ENCODE measurements at regions not wholly inside any gene's neighbourhood (a gene's known extent, or its start where the extent isn't known, plus 50 kb on each side); places are given as distances from the start of the nearest gene placed in this dataset.

DNA sequence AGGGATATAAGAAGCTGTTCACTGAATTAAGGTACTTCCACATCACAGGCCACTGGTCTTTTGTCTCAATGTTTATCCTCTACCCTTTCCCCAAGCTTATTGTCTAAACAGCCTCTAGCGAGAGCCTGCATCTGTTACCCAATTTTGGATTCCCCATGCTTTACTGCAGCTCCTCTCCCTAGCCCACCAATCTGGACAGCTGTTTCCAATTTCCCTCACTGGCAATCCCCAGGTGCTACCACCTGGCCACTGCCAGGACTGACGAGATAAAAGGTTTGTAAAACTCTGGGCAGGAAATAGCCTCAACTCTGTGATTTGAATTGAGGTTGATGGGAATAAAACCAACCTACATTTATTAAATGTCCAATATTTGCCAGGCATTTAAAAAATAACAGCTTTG is 58.0 kb upstream of the TEX9 start:
- no peak for DNase-seq (ENCODE audit: insufficient read length)
- no peak for TF ChIP-seq POLR2A (IDR thresholded peaks at IDR 0.05; ENCODE audit: low read depth, low read length)
- no peak for TF ChIP-seq POLR2AphosphoS5 (IDR thresholded peaks at IDR 0.05; ENCODE audit: low read depth, low read length)
- no peak for TF ChIP-seq TAF1 (IDR thresholded peaks at IDR 0.05; ENCODE audit: borderline replicate concordance, low read depth, low read length)

DNA sequence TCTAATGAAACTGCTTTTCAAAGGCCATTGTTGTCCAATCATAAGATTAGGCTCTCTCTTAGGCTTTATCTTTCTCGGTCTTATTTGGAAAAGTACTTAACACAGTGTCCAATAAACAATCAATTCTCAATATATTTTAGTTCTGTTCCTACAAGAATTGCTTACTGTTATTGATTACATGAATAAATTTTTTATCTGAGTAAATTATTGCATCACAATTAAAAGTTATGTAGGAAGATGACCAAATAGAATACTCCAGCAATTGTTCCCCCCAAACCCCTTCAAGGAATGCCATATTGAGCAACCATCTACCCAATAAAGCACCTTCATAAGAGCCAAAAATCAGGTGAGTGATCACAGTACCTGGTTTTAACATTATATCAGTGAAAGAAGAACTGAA is 55.0 kb upstream of the RFX7 start:
- DNase-seq (ENCODE audit: insufficient read length) (no peak), FAIRE-seq (no peak)
- no peak for TF ChIP-seq TAF1 (IDR thresholded peaks at IDR 0.05; ENCODE audit: borderline replicate concordance, low read depth, low read length)
- TF ChIP-seq POLR2A (IDR thresholded peaks at IDR 0.05; ENCODE audit: low read depth, low read length): no peak
- TF ChIP-seq POLR2AphosphoS5 (IDR thresholded peaks at IDR 0.05; ENCODE audit: low read depth, low read length): no peak

More for the DNA sequence above, 58.0 kb upstream of the TEX9 start:
- no peak for FAIRE-seq

DNA sequence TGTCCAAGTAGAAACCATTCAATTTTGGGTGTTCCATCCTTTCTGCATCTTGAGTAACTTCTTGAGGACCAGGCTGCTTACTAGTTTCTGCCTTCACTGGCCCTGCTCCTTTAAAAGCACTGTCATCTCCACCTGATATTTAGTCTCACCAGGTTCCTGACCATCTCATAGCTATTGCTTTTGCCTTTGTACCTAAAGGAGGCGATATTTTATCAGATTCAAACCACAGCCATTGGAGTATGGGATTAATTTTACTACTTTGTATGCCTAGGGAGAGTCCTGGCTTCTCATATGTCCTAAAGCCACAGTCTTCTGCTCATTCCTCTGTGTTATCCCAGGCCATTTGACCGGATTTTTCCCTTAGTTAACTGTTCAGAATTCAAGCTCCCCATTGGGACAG is 51.8 kb upstream of the RFX7 start:
- DNase-seq (ENCODE audit: insufficient read length) (no peak), FAIRE-seq (no peak)
- TF ChIP-seq TAF1 (IDR thresholded peaks at IDR 0.05; ENCODE audit: borderline replicate concordance, low read depth, low read length): no peak
- TF ChIP-seq POLR2AphosphoS5 (IDR thresholded peaks at IDR 0.05; ENCODE audit: low read depth, low read length): no peak
- TF ChIP-seq POLR2A (IDR thresholded peaks at IDR 0.05; ENCODE audit: low read depth, low read length): no peak

DNA sequence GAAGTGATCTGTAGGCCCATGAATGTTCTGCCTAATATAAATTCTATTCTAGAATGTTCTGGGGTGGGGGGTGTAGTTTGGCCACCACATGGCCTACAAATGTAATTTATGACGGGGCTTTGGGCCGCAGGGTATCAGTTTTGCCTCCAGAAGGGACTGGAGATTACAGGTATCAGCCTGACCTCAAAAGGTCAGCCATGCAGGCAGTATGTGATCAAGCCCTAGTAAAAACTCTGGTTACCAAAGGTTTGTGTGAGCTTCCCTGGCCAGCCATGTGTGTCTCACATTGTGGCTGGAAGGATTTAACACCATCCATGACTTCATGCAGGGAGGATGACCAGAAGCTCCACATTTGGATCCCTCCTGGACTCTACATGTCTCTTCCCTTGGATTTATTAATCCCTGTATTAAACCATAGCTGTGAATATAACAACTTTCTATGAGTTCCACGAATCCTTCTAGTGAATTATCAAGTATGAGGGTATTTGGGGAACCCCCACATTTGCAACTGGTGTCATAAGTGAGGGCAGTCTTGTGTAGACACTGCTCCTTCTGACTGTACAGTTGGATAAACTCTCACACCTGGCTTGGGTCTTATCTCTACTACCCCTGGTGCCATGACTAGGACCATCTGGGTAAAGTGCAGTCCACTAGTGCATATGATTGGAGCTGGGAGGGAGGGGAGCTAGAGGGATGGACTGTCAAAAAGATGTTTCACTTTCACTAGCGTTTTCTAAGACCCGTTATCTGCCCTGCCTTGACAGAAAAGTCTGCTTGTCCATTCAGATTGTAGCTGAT is 50.0 kb upstream of the RFX7 start:
- DNase-seq (ENCODE audit: insufficient read length) (no peak), FAIRE-seq (peak; percentile 85)
- TF ChIP-seq TAF1 (IDR thresholded peaks at IDR 0.05; ENCODE audit: borderline replicate concordance, low read depth, low read length) (no peak), POLR2A (IDR thresholded peaks at IDR 0.05; ENCODE audit: low read depth, low read length) (no peak), POLR2AphosphoS5 (IDR thresholded peaks at IDR 0.05; ENCODE audit: low read depth, low read length) (no peak)

Data from GM12892 (cell line).